ENCODE measurements at regions not wholly inside any gene's neighbourhood (a gene's known extent, or its start where the extent isn't known, plus 50 kb on each side); places are given as distances from the start of the nearest gene placed in this dataset.

DNA sequence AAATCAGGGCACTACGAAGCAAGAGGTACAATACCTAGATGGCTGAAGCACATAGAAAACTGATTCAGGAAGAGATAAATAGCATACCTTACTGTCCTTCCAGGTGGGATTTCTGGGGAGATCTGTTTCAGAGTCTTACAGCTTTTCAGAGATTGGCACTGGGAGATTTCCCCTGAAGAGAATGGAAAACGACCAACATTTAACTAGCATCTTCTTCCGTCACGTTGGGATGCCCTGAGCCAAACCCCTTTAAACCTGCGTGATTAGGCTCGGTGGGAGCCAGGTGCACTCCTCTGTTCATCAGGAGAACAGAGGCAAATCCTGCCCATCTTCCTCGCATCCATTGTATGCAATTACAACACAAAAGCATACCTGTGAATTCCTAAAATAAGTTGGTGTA, 614.5 kb downstream of the HDGFL1 start:
- WGBS, 2 donors, result 85 to 93% methylated on average over 7 of the region's 7 CpGs
- no peaks in the 10 kb centered on the region for H3K9me3 ChIP-seq (ENCODE audit: control insufficient read depth in 4 of 4, insufficient read depth in 3 of 4, low read length in 3 of 4)
- H3K4me1 ChIP-seq (ENCODE audit: control insufficient read depth in 5 of 5, insufficient read depth in 5 of 5, low read length in 5 of 5), result peaks cover 0 to 28% (median 5%) of the 10 kb centered on the region in 5 donors
- no peaks in the 10 kb centered on the region for H3K36me3 ChIP-seq (ENCODE audit: control insufficient read depth in 4 of 4, insufficient read depth in 4 of 4, low read length in 4 of 4)
- no peak for DNase-seq
- TF ChIP-seq, protein P1, sequence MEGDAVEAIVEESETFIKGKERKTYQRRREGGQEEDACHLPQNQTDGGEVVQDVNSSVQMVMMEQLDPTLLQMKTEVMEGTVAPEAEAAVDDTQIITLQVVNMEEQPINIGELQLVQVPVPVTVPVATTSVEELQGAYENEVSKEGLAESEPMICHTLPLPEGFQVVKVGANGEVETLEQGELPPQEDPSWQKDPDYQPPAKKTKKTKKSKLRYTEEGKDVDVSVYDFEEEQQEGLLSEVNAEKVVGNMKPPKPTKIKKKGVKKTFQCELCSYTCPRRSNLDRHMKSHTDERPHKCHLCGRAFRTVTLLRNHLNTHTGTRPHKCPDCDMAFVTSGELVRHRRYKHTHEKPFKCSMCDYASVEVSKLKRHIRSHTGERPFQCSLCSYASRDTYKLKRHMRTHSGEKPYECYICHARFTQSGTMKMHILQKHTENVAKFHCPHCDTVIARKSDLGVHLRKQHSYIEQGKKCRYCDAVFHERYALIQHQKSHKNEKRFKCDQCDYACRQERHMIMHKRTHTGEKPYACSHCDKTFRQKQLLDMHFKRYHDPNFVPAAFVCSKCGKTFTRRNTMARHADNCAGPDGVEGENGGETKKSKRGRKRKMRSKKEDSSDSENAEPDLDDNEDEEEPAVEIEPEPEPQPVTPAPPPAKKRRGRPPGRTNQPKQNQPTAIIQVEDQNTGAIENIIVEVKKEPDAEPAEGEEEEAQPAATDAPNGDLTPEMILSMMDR (IDR thresholded peaks at IDR 0.05; ENCODE audit: control extremely low read depth, extremely low read depth), result no peak
- no peaks in the 10 kb centered on the region for H3K27me3 ChIP-seq (ENCODE audit: control insufficient read depth in 3 of 3, insufficient read depth in 3 of 3, low read length in 2 of 3)
- H3K9ac ChIP-seq (ENCODE audit: insufficient read depth in 1 of 2, low read length in 2 of 2), result no peak overlapping the region
- no peak overlapping the region for H3K27ac ChIP-seq (ENCODE audit: low read depth in 1 of 2, low read length in 1 of 2)
- H3K4me3 ChIP-seq, result no peak overlapping the region
- no peak for ATAC-seq (ENCODE audit: insufficient read depth, low FRiP score)

DNA sequence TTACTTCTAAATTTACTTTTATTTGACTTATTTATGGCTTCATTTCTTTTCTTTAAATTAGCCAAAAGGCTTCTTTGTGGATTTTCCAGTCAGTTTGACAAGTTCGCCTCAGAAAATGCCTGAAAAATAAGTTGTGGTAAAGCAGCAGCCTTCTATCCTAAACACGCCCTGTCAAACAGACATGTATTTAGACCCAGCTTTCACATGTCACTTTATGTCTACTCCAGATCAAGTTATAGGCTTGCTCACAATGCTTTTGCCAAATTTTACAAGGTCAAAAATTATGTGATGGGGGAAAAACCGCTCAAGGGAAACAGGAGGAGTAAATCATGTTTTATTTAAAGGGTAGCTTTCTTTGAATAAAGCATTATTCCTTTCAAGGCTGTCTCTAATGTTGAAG, 615.0 kb downstream of the HDGFL1 start:
- DNase-seq (peak; percentile 55 to 94 (median 93)), ATAC-seq (ENCODE audit: insufficient read depth, low FRiP score) (no peak)
- Histone ChIP-seq H3K27ac (ENCODE audit: low read depth in 1 of 2, low read length in 1 of 2) (no peak overlapping the region), H3K36me3 (ENCODE audit: control insufficient read depth in 4 of 4, insufficient read depth in 4 of 4, low read length in 4 of 4) (no peaks in the 10 kb centered on the region), H3K4me1 (ENCODE audit: control insufficient read depth in 5 of 5, insufficient read depth in 5 of 5, low read length in 5 of 5) (peaks cover 0 to 28% (median 5%) of the 10 kb centered on the region in 5 donors), H3K4me3 (no peak overlapping the region), H3K9me3 (ENCODE audit: control insufficient read depth in 4 of 4, insufficient read depth in 3 of 4, low read length in 3 of 4) (no peaks in the 10 kb centered on the region), H3K27me3 (ENCODE audit: control insufficient read depth in 3 of 3, insufficient read depth in 3 of 3, low read length in 2 of 3) (no peaks in the 10 kb centered on the region), H3K9ac (ENCODE audit: insufficient read depth in 1 of 2, low read length in 2 of 2) (no peak overlapping the region)
- TF ChIP-seq, protein P1 (IDR thresholded peaks at IDR 0.05; ENCODE audit: control extremely low read depth, extremely low read depth), result no peak
- 80 to 89% methylated on average over 3 of the region's 3 CpGs for WGBS, 2 donors

DNA sequence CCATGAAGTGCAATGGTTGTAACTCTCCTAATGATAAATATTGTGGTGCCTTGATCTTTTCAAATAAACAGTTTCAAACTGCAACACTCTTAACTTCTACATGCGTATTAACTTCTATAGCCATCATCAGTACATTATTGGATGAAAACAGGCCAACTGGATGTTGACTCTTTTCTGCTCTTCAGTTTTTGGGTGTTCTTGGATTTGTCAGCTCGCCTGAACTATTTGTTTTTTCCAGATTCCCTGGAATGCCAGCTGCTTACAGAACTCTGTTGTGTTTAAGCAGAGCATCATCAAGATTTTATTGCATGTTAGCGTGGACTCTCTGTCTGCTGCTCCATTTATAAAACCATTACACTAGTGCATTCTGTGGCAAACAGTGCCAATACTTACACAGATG, 626.1 kb downstream of the HDGFL1 start:
- Histone ChIP-seq H3K36me3 (ENCODE audit: control insufficient read depth in 4 of 4, insufficient read depth in 4 of 4, low read length in 4 of 4) (no peaks in the 10 kb centered on the region), H3K27ac (ENCODE audit: low read depth in 1 of 2, low read length in 1 of 2) (no peak overlapping the region), H3K27me3 (ENCODE audit: control insufficient read depth in 3 of 3, insufficient read depth in 3 of 3, low read length in 2 of 3) (no peaks in the 10 kb centered on the region), H3K9me3 (ENCODE audit: control insufficient read depth in 4 of 4, insufficient read depth in 3 of 4, low read length in 3 of 4) (peaks cover 0 to 2% (median 0%) of the 10 kb centered on the region in 4 donors), H3K9ac (ENCODE audit: insufficient read depth in 1 of 2, low read length in 2 of 2) (no peak overlapping the region), H3K4me1 (ENCODE audit: control insufficient read depth in 5 of 5, insufficient read depth in 5 of 5, low read length in 5 of 5) (peaks cover 0 to 3% (median 1%) of the 10 kb centered on the region in 5 donors), H3K4me3 (no peak overlapping the region)
- ATAC-seq (ENCODE audit: insufficient read depth, low FRiP score) (no peak), DNase-seq (peak in 2 of 3 donors; percentile 61 to 73)
- WGBS, 2 donors, result 68 to 82% methylated on average over 3 of the region's 3 CpGs
- TF ChIP-seq, protein P1 (IDR thresholded peaks at IDR 0.05; ENCODE audit: control extremely low read depth, extremely low read depth), result no peak

DNA sequence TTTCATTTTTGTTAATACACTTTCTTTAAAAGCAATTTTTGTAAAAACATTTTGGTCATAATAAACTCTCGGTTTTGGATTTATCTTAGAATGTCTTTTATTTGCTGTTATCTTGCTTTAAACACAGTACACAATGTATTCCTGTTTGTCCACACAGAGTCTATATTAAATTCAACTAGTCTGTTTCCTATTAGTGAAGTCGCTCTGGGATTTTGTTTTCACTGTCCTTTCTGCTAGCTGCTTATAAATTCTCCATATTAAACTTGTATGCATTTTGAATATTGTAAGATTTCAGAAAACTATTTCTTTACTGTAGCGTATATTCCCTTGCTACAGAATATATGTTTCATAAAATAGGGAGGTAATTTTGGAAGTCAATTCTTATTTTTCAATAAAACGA, 630.2 kb downstream of the HDGFL1 start:
- TF ChIP-seq, protein P1 (IDR thresholded peaks at IDR 0.05; ENCODE audit: control extremely low read depth, extremely low read depth), result no peak
- H3K27ac ChIP-seq (ENCODE audit: low read depth in 1 of 2, low read length in 1 of 2), result no peak overlapping the region
- no peaks in the 10 kb centered on the region for H3K27me3 ChIP-seq (ENCODE audit: control insufficient read depth in 3 of 3, insufficient read depth in 3 of 3, low read length in 2 of 3)

More for the DNA sequence above, 630.2 kb downstream of the HDGFL1 start:
- DNase-seq (no peak), ATAC-seq (ENCODE audit: insufficient read depth, low FRiP score) (no peak)
- no peak overlapping the region for H3K9ac ChIP-seq (ENCODE audit: insufficient read depth in 1 of 2, low read length in 2 of 2)
- no peaks in the 10 kb centered on the region for H3K9me3 ChIP-seq (ENCODE audit: control insufficient read depth in 4 of 4, insufficient read depth in 3 of 4, low read length in 3 of 4)
- H3K4me1 ChIP-seq (ENCODE audit: control insufficient read depth in 5 of 5, insufficient read depth in 5 of 5, low read length in 5 of 5), result peaks cover 0 to 9% (median 7%) of the 10 kb centered on the region in 5 donors
- H3K36me3 ChIP-seq (ENCODE audit: control insufficient read depth in 4 of 4, insufficient read depth in 4 of 4, low read length in 4 of 4), result no peaks in the 10 kb centered on the region
- no peak overlapping the region for H3K4me3 ChIP-seq
- WGBS, 2 donors, result 92 to 93% methylated on average over 4 of the region's 4 CpGs

Measured in lung (tissue), 11 donors.